SK-N-SH treated with all-trans-retinoic acid at 6 μM for 48 hours (cell line): ENCODE measurements at regions not wholly inside any gene's neighbourhood (a gene's known extent, or its start where the extent isn't known, plus 50 kb on each side); places are given as distances from the start of the nearest gene placed in this dataset.

Source experiments
- ATAC-seq: fragments of 200-7000 bp; cut with Tn5 transposase; 3 replicates; pipeline ENCODE4 v1.9.1; 2020; ENCODE audit warnings: mild to moderate bottlenecking, moderate library complexity
- BACH2 ChIP-seq: fragments of 250-450 bp; sonication (Bioruptor Pico); IDR thresholded peaks from 2 replicates; pipeline ENCODE4 v1.9.0; 2021; ENCODE audit warnings: mild to moderate bottlenecking, borderline replicate concordance
- CSDC2 ChIP-seq: fragments of 250-450 bp; sonication (Bioruptor Pico); IDR thresholded peaks from 2 replicates; pipeline ENCODE4 v1.5.0; 2020; ENCODE audit warnings: mild to moderate bottlenecking, moderate library complexity
- OSR1 ChIP-seq: fragments of 250-450 bp; sonication (Bioruptor Pico); IDR thresholded peaks from 2 replicates; pipeline ENCODE4 v1.8.0; 2022; ENCODE audit warnings: moderate library complexity, mild to moderate bottlenecking, inconsistent platforms
- PPARA ChIP-seq: fragments of 250-450 bp; sonication (Bioruptor Pico); IDR thresholded peaks from 2 replicates; pipeline ENCODE4 v1.5.0; 2020; ENCODE audit warnings: mild to moderate bottlenecking, borderline replicate concordance
- RARB ChIP-seq: fragments of 250-450 bp; sonication (Bioruptor Pico); IDR thresholded peaks from 2 replicates; pipeline ENCODE4 v1.8.0; 2021; ENCODE audit warnings: mild to moderate bottlenecking, moderate library complexity
- SNAI2 ChIP-seq: fragments of 250-450 bp; sonication (Bioruptor Pico); IDR thresholded peaks from 2 replicates; pipeline ENCODE4 v1.5.0; 2020; ENCODE audit warnings: mild to moderate bottlenecking, moderate library complexity
- TCF4 ChIP-seq: fragments of 250-450 bp; sonication (Bioruptor Pico); IDR thresholded peaks from 2 replicates; pipeline ENCODE4 v1.8.0; 2021; ENCODE audit warnings: mild to moderate bottlenecking, moderate library complexity, borderline replicate concordance
- ZC3H10 ChIP-seq: fragments of 250-450 bp; sonication (Bioruptor Pico); IDR thresholded peaks from 2 replicates; pipeline ENCODE4 v1.5.1; 2021; ENCODE audit warnings: mild to moderate bottlenecking, moderate library complexity
- ZFP3 ChIP-seq: fragments of 250-450 bp; sonication (Bioruptor Pico); IDR thresholded peaks from 2 replicates; pipeline ENCODE4 v1.5.0; 2020; ENCODE audit warnings: mild to moderate bottlenecking, moderate library complexity
- ZNF565 ChIP-seq: fragments of 450-650 bp; formaldehyde crosslinking; conservative IDR thresholded peaks from 2 replicates; pipeline ENCODE4 v1.5.0; 2020; ENCODE audit warnings: low read depth, mild to moderate bottlenecking, moderate library complexity
- ZNF70 ChIP-seq: fragments of 450-650 bp; formaldehyde crosslinking; IDR thresholded peaks from 2 replicates; pipeline ENCODE4 v1.5.0; 2020; ENCODE audit warnings: mild to moderate bottlenecking, moderate library complexity
- TF ChIP-seq, protein P1 (sequence below): fragments of 250-450 bp; sonication (Bioruptor Pico); IDR thresholded peaks from 2 replicates; pipeline ENCODE4 v1.5.1; 2020; ENCODE audit warnings: low read depth, mild to moderate bottlenecking, moderate library complexity
- TF ChIP-seq, protein P2 (sequence below): fragments of 250-450 bp; sonication (Bioruptor Pico); IDR thresholded peaks from 2 replicates; pipeline ENCODE4 v1.5.0; 2020; ENCODE audit warnings: mild to moderate bottlenecking, moderate library complexity
- TF ChIP-seq, protein P3 (sequence below): fragments of 250-450 bp; sonication (Bioruptor Pico); IDR thresholded peaks from 2 replicates; pipeline ENCODE4 v1.5.1; 2021; ENCODE audit warnings: mild to moderate bottlenecking, moderate library complexity
- TF ChIP-seq, protein P4 (sequence below): fragments of 250-450 bp; sonication (Bioruptor Pico); IDR thresholded peaks from 2 replicates; pipeline ENCODE4 v1.8.0; 2021; ENCODE audit warnings: low read depth, mild to moderate bottlenecking, moderate library complexity, borderline replicate concordance
- TF ChIP-seq, protein P5 (sequence below): fragments of 250-450 bp; sonication (Bioruptor Pico); IDR thresholded peaks from 2 replicates; pipeline ENCODE4 v1.8.0; 2020; ENCODE audit warnings: mild to moderate bottlenecking, moderate library complexity, borderline replicate concordance

DNA sequence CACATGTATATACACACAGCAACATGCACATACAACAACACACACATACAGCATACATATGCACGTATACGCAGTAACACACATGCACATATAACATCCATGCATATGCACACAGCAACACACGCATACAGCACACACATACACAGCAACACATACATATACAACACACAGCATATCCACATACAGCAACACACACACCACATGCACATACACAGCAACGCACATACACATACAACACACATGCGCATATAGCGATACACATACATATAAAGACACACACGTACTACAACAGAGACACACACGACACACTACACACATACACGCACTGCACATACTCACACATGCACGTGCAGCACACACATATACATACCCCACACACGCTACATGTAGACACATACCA is 187.8 kb downstream of the GLI2 start (continued):
- TF ChIP-seq OSR1 (CRISPR knock-in tag) (no peak), SNAI2 (CRISPR knock-in tag) (no peak)
- TF ChIP-seq, protein P1, sequence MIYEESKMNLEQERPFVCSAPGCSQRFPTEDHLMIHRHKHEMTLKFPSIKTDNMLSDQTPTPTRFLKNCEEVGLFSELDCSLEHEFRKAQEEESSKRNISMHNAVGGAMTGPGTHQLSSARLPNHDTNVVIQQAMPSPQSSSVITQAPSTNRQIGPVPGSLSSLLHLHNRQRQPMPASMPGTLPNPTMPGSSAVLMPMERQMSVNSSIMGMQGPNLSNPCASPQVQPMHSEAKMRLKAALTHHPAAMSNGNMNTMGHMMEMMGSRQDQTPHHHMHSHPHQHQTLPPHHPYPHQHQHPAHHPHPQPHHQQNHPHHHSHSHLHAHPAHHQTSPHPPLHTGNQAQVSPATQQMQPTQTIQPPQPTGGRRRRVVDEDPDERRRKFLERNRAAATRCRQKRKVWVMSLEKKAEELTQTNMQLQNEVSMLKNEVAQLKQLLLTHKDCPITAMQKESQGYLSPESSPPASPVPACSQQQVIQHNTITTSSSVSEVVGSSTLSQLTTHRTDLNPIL (CRISPR knock-in tag): no peak

DNA sequence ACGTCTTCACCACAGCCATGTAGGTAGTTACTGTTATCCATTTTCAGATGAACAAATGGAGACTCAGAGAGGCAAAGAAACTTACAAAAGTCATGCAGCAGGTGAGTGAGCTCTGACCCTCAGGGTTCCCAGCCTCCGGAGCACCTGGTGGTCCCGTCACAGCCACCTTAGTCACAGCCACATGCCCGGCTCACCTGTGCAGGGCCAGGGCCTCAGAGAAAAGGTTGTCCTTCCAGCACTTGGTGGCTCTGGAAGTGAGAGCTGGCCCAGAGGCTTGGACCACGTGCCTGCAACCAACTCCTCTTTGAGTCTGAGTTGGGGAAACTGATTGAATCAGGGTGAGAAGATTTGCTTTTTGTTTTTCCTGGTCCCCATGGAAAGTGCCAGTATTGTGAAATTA is 189.3 kb downstream of the GLI2 start:
- no peak for ATAC-seq

DNA sequence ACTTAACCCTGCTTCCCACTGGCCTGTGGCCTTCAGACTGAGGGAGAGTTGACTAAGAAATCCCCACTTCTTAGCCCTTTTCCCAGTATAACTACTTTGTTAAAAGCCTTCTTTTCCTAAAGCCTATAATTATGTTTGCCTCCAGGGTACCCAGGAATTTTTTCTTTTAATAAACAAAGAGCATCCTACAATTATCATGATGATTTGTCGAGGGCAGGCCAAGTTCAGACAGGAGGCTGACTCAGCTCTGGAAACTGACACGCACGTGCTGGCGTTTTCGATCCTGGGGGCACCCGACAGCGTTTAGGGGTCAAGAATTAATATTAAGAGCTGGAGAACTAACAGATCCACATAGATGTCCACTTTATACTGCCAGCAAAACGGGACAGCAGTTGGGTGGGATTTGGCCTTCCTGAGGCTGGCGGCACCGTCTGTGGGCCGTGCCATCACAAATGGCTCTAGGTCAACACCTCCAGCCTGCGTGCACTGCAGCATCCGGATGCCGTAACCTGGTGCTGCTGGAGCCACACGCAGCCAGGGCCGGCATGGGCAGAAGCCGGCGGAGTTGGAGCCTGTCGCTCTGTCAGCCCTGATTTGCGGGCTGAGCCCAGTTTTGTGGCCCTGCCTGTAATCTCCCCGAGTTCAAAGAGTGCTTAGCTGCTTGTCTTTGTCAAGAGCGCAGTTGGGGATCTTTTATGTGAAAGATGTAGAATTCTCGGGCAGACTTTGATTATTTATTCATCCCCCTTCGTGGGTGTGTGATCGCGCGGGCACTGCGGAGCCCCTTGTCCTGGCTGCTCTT is 191.0 kb downstream of the GLI2 start:
- no peak for ATAC-seq

More for the DNA sequence above, 189.3 kb downstream of the GLI2 start:
- TF ChIP-seq SNAI2 (CRISPR knock-in tag) (no peak), TCF4 (CRISPR knock-in tag) (no peak), PPARA (no peak), ZC3H10 (no peak)
- TF ChIP-seq, all 23 proteins: peak for 0

DNA sequence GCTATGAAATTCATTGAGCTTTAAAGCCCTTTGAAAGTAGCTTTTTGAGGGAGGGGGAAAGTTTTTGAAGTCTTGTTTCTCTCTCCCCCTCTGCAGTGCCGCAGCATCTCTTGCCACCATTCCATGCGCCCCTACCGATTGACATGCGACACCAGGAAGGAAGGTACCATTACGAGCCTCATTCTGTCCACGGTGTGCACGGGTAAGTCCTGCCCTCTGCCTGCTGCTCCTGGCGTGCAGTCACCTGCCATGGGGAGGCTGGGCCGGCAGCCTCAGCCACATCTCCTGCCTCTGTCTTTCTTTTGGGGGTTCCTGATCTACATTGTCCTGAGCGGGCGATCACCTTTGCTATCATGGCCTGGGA is 191.6 kb downstream of the GLI2 start:
- ATAC-seq: no peak
- no peak for TF ChIP-seq RARB (CRISPR knock-in tag)
- TF ChIP-seq BACH2 (CRISPR knock-in tag): no peak
- TF ChIP-seq, protein P2, sequence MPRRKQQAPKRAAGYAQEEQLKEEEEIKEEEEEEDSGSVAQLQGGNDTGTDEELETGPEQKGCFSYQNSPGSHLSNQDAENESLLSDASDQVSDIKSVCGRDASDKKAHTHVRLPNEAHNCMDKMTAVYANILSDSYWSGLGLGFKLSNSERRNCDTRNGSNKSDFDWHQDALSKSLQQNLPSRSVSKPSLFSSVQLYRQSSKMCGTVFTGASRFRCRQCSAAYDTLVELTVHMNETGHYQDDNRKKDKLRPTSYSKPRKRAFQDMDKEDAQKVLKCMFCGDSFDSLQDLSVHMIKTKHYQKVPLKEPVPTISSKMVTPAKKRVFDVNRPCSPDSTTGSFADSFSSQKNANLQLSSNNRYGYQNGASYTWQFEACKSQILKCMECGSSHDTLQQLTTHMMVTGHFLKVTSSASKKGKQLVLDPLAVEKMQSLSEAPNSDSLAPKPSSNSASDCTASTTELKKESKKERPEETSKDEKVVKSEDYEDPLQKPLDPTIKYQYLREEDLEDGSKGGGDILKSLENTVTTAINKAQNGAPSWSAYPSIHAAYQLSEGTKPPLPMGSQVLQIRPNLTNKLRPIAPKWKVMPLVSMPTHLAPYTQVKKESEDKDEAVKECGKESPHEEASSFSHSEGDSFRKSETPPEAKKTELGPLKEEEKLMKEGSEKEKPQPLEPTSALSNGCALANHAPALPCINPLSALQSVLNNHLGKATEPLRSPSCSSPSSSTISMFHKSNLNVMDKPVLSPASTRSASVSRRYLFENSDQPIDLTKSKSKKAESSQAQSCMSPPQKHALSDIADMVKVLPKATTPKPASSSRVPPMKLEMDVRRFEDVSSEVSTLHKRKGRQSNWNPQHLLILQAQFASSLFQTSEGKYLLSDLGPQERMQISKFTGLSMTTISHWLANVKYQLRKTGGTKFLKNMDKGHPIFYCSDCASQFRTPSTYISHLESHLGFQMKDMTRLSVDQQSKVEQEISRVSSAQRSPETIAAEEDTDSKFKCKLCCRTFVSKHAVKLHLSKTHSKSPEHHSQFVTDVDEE: no peak
- TF ChIP-seq, protein P3, sequence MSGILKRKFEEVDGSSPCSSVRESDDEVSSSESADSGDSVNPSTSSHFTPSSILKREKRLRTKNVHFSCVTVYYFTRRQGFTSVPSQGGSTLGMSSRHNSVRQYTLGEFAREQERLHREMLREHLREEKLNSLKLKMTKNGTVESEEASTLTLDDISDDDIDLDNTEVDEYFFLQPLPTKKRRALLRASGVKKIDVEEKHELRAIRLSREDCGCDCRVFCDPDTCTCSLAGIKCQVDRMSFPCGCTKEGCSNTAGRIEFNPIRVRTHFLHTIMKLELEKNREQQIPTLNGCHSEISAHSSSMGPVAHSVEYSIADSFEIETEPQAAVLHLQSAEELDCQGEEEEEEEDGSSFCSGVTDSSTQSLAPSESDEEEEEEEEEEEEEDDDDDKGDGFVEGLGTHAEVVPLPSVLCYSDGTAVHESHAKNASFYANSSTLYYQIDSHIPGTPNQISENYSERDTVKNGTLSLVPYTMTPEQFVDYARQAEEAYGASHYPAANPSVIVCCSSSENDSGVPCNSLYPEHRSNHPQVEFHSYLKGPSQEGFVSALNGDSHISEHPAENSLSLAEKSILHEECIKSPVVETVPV: no peak
- no peak for TF ChIP-seq OSR1 (CRISPR knock-in tag)
- TF ChIP-seq ZC3H10: no peak
- no peak for TF ChIP-seq CSDC2

More for the DNA sequence above, 191.0 kb downstream of the GLI2 start:
- TF ChIP-seq, protein P4, sequence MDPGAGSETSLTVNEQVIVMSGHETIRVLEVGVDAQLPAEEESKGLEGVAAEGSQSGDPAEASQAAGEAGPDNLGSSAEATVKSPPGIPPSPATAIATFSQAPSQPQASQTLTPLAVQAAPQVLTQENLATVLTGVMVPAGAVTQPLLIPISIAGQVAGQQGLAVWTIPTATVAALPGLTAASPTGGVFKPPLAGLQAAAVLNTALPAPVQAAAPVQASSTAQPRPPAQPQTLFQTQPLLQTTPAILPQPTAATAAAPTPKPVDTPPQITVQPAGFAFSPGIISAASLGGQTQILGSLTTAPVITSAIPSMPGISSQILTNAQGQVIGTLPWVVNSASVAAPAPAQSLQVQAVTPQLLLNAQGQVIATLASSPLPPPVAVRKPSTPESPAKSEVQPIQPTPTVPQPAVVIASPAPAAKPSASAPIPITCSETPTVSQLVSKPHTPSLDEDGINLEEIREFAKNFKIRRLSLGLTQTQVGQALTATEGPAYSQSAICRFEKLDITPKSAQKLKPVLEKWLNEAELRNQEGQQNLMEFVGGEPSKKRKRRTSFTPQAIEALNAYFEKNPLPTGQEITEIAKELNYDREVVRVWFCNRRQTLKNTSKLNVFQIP: no peak
- TF ChIP-seq, protein P5, sequence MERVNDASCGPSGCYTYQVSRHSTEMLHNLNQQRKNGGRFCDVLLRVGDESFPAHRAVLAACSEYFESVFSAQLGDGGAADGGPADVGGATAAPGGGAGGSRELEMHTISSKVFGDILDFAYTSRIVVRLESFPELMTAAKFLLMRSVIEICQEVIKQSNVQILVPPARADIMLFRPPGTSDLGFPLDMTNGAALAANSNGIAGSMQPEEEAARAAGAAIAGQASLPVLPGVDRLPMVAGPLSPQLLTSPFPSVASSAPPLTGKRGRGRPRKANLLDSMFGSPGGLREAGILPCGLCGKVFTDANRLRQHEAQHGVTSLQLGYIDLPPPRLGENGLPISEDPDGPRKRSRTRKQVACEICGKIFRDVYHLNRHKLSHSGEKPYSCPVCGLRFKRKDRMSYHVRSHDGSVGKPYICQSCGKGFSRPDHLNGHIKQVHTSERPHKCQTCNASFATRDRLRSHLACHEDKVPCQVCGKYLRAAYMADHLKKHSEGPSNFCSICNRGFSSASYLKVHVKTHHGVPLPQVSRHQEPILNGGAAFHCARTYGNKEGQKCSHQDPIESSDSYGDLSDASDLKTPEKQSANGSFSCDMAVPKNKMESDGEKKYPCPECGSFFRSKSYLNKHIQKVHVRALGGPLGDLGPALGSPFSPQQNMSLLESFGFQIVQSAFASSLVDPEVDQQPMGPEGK: no peak
- TF ChIP-seq SNAI2 (CRISPR knock-in tag) (no peak), BACH2 (CRISPR knock-in tag) (no peak), ZC3H10 (no peak), RARB (CRISPR knock-in tag) (no peak), TCF4 (CRISPR knock-in tag) (no peak), CSDC2 (no peak), ZFP3 (CRISPR knock-in tag) (no peak), OSR1 (CRISPR knock-in tag) (no peak), ZNF565 (CRISPR knock-in tag) (no peak), ZNF70 (CRISPR knock-in tag) (no peak)
- TF ChIP-seq, protein P3: no peak
- TF ChIP-seq, all 23 proteins: peak for 0
